Psoas muscle (tissue), 7 donors: ENCODE measurements at regions not wholly inside any gene's neighbourhood (a gene's known extent, or its start where the extent isn't known, plus 50 kb on each side); places are given as distances from the start of the nearest gene placed in this dataset.

Experiments
- ATAC-seq, 4 donors: fragments of 200-7000 bp; cut with Tn5 transposase; one replicate each; pipeline ENCODE4 v1.9.1; 2020; ENCODE audit warnings: moderate library complexity in 3 of 4, mild to moderate bottlenecking in 2 of 4
- DNase-seq, 2 donors: peaks; one replicate each; pipeline ENCODE4 v3.0.0-alpha.2; 2020
- H3K27ac ChIP-seq: fragments of 200-600 bp; one replicate; pipeline ENCODE4 v1.8.0; 2022
- H3K27me3 ChIP-seq, 3 donors: fragments of 200-600 bp in 1 of 3; one replicate each; pipeline versions ENCODE4 v1.6.1 to v1.8.0; 2013 to 2022; ENCODE audit warnings: low read length in 2 of 3, mild to moderate bottlenecking in 2 of 3, moderate library complexity in 1 of 3; ENCODE audit not compliant: insufficient read depth in 3 of 3
- H3K36me3 ChIP-seq, 2 donors: fragments of 200-600 bp in 1 of 2; one replicate each; pipeline versions ENCODE4 v1.6.1 to v1.8.0; 2013 to 2022; ENCODE audit warnings: low read depth in 1 of 2, mild to moderate bottlenecking in 1 of 2, moderate library complexity in 1 of 2; ENCODE audit not compliant: insufficient read depth in 1 of 2
- H3K4me1 ChIP-seq: fragments of 200-600 bp; one replicate; pipeline ENCODE4 v1.8.0; 2022
- H3K4me3 ChIP-seq: fragments of 200-600 bp; one replicate; pipeline ENCODE4 v1.8.0; 2022; ENCODE audit warnings: mild to moderate bottlenecking
- H3K9me3 ChIP-seq: fragments of 200-600 bp; one replicate; pipeline ENCODE4 v1.8.0; 2022
- WGBS, 3 donors: extraction: QIAGEN DNeasy Blood & Tissue Kit; methylation state at CpG; one replicate each; pipeline versions ENCODE4 v1.1.6 to v1.1.7; 2013; 5-methylcytosine and 5-hydroxymethylcytosine counted together
- intact Hi-C, 2 donors: fragments of 100-400 bp; cut with DNase I; formaldehyde crosslinking; loops; one replicate each; pipeline versions ENCODE4 v1.11.0 to v1.14.2; 2022
- TF ChIP-seq, protein P1 (sequence below): fragments of 200-600 bp; IDR thresholded peaks from one replicate; pipeline ENCODE4 v1.8.0; 2022; ENCODE audit warnings: antibody characterized with exemption
- donor health status: healthy with polysubstance abuse.
- donor health status: DM: no; HTN: no; CAD: no; lungs with moderate emphysema.
- donor health status: Bipolar disorder and iron deficiency.
- donor health status: healthy.
- donor health status: DM: yes; HTN: yes; CAD: no.
- donor health status: DM: no; HTN: no; CAD: no.
- donor health status: DM: yes; HTN: yes; CAD: no.

GRCh38 chr7:79781716-79782115 is 328.2 kb upstream of the MAGI2 start:
- WGBS, 3 donors, result 67 to 73% (median 71%) methylated on average over 4 of the region's 4 CpGs
- H3K27ac ChIP-seq, result no peak overlapping the region
- H3K4me3 ChIP-seq, result no peak overlapping the region
- H3K36me3 ChIP-seq, result no peaks in the 10 kb centered on the region
- TF ChIP-seq, protein P1, sequence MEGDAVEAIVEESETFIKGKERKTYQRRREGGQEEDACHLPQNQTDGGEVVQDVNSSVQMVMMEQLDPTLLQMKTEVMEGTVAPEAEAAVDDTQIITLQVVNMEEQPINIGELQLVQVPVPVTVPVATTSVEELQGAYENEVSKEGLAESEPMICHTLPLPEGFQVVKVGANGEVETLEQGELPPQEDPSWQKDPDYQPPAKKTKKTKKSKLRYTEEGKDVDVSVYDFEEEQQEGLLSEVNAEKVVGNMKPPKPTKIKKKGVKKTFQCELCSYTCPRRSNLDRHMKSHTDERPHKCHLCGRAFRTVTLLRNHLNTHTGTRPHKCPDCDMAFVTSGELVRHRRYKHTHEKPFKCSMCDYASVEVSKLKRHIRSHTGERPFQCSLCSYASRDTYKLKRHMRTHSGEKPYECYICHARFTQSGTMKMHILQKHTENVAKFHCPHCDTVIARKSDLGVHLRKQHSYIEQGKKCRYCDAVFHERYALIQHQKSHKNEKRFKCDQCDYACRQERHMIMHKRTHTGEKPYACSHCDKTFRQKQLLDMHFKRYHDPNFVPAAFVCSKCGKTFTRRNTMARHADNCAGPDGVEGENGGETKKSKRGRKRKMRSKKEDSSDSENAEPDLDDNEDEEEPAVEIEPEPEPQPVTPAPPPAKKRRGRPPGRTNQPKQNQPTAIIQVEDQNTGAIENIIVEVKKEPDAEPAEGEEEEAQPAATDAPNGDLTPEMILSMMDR, result no peak
- DNase-seq (no peak), ATAC-seq (no peak)
- no peaks in the 10 kb centered on the region for H3K4me1 ChIP-seq
- H3K9me3 ChIP-seq, result peaks cover 3% of the 10 kb centered on the region
- H3K27me3 ChIP-seq, result no peaks in the 10 kb centered on the region
- intact Hi-C loops, result no loop called here

DNA sequence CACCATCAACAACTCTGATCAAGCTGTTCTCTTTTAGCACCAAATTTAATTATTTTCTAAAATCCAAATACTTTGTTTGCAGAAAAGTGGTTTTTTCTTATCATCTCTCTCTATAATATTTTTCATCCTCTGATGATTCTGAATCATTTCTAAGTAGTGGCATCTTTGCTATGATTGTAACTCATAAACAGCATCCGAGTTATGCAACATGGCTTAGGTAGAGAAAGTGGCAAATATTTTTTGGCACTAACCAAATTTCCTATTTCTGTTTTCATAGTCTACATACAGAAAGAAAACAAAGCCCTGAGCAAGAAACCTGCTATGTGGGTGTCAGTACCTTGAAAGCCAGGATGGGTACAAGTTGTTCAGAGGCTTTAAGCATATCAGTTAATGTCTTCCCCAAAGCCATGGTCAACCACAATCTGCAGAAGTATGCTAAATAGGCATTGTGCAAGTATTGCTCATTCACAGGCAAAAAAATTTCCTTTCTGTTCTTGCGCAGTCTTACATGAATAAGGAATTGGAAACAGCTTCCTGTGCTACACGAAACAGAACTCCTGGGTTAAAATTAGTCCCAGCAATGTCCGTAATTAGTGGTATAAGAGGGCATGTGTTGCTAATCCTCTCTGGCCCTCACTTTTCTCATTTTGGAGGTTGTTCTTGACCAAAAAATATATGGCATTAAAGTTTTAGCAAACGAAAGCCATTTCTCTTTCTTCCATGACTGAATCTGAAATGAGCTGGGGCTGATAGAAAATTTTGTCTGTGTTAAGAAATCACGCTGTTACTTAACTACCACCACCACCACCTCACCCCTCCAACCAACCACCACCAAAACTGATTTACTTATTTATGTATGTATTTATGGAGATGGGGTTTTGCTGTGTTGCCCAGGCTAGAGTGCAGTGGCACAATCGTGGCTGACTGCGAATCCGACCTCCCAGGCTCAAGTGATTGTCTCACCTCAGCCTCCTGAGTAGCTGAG is 325.6 kb upstream of the MAGI2 start:
- WGBS, 3 donors, result 81 to 83% (median 82%) methylated on average over 9 of the region's 9 CpGs
- ATAC-seq (no peak), DNase-seq (no peak)
- no peaks in the 10 kb centered on the region for H3K27me3 ChIP-seq
- H3K27ac ChIP-seq, result no peak overlapping the region
- H3K9me3 ChIP-seq, result peaks cover 3% of the 10 kb centered on the region
- no peak overlapping the region for H3K4me3 ChIP-seq
- TF ChIP-seq, protein P1, result no peak
- no peaks in the 10 kb centered on the region for H3K4me1 ChIP-seq
- intact Hi-C loops, result no loop called here
- H3K36me3 ChIP-seq, result no peaks in the 10 kb centered on the region

DNA sequence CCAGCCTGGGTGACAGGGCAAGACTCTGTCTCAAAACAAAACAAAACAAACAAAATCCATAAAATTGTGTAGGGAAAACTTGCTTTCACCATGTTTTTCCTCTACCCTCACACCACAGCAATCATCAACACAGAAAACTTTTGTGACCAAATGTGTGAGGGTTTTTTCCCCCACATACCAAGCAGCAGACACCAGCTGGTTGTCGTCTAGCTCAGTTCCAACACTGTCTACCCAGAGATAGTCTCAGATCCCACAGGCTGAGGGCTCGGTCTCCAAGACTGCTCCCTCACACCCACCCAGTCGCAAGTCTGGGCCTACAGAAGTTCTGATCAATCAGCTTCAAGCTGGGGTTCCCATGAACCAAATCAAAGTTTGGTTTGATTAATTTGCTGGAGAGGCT is 322.4 kb upstream of the MAGI2 start:
- TF ChIP-seq, protein P1, result no peak
- no peak for ATAC-seq
- Histone ChIP-seq H3K36me3 (no peaks in the 10 kb centered on the region), H3K4me3 (no peak overlapping the region), H3K27me3 (no peaks in the 10 kb centered on the region), H3K27ac (no peak overlapping the region), H3K4me1 (no peaks in the 10 kb centered on the region), H3K9me3 (no peaks in the 10 kb centered on the region)
- DNase-seq, result no peak
- intact Hi-C loops, result no loop called here
- 52 to 57% (median 54%) methylated on average over 3 of the region's 3 CpGs for WGBS, 3 donors

DNA sequence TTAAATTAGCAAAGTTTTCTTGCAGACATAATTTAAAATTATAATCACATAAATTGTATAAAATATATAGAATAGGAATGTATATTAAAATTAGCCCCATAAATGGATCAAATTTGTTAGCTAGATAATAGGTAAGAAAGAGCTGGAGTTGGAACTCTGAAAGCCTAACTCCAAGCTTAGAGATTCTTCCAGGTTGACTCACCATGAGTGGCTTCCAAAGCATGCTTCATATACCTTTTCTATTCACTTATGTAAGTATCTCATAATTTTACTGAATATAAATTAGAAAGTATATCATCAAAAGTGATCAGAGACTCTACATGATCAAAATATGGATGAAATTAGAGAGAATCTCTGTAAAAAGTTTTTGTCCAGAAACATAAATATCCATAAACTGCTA is 320.7 kb upstream of the MAGI2 start:
- TF ChIP-seq, protein P1, result no peak
- H3K4me3 ChIP-seq, result no peak overlapping the region
- DNase-seq (no peak), ATAC-seq (no peak)
- no peaks in the 10 kb centered on the region for H3K27me3 ChIP-seq
- no peaks in the 10 kb centered on the region for H3K9me3 ChIP-seq
- no peaks in the 10 kb centered on the region for H3K36me3 ChIP-seq
- intact Hi-C loops, result no loop called here
- no peak overlapping the region for H3K27ac ChIP-seq
- H3K4me1 ChIP-seq, result no peaks in the 10 kb centered on the region
